ENCODE measurements at regions not wholly inside any gene's neighbourhood (a gene's known extent, or its start where the extent isn't known, plus 50 kb on each side); places are given as distances from the start of the nearest gene placed in this dataset.
"Not testable (repeated sequence)": the region's sequence is repeated elsewhere in the genome, so short reads cannot be mapped to it uniquely, and the experiment has no call there.

DNA sequence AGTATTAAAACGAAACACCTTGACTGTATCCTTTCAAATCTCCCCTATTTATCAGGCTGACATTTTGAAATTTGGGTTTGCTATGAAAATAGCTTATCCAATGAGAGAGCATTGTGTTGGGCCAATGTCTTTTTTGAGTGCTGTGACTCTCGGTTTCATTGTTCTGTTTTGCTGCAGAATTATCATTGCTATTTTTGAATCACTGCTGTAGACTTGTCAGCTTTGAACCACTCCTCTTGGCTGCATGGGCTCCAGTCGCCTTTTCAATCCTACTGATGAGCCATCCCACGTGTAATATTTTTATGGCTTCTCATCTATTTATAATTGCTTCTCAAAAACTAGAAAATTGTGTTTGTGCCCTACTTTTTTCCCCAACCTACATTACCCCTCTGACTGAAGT, 322.8 kb downstream of the LNPK start:
- no peak for DNase-seq

DNA sequence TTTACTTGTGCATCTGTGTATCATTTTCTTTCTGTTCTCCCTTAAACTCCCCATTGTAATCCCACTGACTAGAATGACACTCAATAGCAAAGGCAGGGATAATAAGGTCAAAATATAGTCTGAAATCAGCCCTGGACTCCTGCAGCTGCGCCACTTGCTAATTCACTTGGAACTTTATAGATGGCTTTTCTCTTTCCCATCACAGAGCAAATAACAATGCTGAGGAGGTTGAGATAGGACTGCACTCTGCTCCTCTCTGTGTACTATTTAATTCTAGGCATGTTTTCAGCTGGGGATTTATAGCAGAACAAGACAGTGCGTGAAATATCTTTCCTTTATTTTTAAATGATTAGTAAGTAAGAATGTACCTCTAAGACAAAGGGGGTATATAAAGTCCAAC, 324.2 kb downstream of the LNPK start:
- no peak for DNase-seq

DNA sequence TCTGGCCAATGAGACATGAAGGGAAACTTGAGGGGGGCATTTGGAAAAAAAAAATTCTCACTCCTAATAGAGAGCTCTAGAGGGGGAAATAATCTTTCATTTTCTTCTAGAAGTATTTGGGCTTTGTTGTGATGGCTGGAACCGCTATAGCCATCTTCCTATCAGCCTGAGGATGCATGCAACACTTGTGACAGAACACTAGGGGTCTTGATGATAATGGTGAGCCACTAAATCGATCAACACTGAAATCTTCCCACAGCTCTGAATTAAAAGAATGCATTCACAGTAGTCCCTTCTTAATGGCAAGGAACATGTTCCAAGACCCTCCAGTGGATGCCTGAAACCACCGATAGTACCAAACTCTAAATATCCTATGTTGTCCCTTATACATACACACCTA, 325.3 kb downstream of the LNPK start:
- no peak for DNase-seq

DNA sequence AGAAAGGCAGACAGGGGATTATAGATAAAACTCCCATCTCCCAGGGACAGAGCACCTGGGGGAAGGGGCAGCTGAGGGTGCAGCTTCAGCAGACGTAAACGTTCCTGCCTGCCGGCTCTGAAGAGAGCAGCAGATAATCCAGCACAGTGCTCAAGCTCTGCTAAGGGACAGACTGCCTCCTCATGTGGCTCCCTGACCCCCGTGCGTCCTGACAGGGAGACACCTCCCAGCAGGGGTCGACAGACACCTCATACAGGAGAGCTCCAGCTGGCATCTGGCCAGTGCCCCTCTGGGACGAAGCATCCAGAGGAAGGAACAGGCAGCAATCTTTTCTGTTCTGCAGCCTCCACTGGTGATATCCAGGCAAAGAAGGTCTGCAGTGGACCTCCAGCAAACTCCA, 333.3 kb downstream of the LNPK start:
- DNase-seq, result not testable (repeated sequence)

DNA sequence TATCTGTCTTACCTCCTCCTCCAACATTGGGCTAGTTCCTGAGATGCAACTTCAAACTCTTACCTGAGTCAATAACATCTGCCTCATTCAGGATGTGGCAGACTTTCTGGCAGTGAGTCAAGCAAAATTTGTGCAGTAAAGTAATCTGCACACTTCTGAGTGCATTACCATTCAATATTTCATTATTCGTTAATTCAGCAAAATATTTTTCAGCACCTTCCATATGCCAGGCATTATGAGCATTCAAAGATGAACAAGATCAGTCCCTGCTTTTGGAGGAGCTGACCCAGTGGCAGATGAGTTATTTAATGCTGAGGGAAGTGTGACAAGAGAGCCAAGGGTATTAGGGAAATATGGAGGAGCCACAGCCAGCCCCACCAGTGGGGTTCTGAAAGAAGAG, 339.7 kb downstream of the LNPK start:
- DNase-seq, result no peak

DNA sequence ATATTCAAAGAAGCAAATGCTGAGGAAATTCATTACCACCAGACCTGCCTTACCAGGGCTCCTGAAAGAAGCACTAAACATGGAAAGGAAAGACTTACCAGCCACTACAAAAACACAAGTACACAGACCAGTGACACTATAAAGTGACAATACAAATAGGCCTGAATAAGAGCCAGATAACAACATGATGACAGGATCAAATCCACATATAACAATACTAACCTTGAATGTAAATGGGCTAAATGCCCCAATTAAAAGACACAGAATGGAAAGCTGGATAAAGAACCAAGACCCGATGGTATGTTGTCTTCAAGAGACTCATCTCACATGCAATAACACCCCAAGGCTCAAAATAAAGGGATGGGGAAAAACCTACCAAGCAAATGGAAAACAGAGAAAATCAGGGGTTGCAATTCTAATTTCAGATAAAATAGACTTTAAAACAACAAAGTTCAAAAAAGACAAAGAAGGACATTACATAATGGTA, 353.4 kb downstream of the LNPK start:
- DNase-seq, result no peak

DNA sequence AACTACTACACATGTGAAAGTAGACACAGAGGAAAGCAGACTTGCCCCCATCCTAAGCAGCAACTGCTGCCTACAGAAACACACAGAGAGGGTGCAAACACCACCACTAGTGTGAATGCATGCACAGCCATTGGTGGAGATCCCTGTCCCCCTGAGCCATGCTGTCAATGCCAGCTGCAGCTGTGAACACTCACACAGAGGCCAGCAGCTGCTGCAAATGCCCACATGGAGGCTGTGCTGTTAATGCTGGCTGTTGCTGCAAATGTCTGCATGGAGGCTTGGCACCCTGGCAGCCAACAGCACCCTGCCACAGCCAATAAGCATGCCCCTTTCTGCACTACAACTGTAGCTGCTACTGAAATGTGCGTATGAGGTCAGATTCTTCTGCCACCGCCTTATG, 355.0 kb downstream of the LNPK start:
- DNase-seq, result no peak

DNA sequence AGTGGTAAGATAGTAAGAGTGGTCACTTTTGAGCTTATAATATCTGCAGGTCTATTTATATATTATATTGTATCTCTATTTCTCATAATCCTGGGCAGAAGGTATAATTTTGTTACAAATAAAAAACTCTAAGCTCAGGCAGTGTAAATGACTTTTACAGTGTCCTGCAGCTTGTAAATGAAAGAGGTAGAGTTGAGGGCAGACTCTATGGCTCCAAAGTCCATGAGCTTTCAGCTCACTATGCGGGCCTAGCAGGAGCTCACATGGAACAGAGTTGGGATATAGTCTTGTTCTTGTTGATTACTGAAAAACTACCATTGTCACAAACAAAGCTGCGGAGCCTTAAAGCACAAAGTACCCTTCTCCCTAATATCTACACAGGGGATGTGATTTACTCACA, 361.4 kb downstream of the LNPK start:
- DNase-seq, result no peak

DNA sequence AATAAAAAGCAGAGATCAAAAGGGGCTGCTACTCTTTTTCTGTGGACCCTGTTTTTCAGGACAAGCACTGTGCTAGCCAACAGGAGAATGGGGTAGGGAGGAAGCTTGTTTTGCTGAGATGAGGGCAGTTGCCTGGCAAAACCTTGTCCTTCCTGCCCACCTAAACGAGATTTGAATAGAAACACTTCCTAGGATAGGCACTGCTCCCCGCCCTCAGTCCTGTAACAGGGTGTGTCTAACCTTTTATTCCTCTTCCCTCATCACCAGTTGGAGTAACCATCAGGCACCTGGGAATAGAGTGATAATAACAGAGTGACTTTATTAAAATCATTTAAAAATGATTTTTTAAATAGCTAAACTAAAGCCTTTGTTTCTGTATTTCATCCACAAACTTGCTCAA, 368.8 kb downstream of the LNPK start:
- no peak for DNase-seq

DNA sequence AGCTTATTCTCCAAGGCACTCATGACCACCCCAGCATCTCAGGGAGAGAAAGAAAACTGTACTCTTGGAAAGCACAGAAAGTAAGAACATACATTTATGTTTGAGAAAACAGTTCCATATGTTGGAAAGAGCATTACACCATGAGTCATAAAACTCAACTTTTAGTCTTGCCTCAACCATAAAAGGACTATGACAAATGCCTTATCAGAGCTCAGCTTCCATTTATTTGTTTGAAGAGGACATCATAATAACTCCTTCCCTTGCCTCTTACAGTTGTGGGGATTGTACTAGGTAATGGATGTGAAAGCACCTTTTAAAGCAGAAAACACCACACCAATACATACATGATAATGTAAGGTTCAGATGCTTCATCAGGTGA, 370.8 kb downstream of the LNPK start:
- DNase-seq, result no peak

DNA sequence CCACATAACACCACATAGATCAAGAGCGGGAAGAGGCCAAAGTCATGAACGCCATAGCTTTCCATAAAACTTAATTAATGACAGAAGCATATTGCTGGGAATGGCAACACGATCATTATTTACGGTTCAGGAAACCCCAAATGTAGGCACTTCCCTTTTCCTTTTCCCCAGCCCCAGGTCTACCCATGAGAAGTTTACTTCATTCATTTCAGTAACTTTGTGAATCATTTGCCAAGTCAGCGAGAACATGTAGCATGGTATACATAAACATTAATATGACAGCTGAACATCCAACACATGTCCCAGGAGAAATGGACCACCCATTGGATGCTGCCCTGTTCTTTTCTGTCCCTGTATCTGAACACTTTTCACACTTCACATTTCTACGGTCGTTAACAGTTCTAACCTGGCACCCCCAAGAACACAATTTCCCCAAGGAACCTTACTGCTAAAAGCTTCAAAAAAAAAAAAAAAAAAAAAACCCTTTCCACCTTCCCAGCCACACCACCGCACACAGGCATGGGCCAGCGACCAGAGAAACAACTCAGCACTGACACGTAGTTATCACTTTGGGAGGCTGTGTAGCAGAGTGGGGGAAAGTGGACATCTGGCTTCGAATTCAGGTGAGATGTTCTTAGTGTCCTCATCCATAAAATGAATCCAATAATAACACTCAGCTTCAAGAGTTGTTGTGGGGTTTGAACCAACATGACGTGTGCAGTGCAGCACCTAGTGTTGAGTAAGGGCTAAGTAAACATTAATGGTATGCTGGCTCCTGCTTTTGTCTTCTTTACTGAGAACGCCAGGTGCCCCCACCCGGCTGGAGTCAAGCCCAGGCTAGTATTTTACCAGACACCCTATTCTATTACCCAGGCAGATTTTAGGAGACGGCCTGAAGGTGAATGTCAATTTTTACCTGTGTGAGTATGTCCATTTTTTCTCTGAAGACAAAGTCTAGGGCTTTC, 371.5 kb downstream of the LNPK start:
- no peak for DNase-seq

DNA sequence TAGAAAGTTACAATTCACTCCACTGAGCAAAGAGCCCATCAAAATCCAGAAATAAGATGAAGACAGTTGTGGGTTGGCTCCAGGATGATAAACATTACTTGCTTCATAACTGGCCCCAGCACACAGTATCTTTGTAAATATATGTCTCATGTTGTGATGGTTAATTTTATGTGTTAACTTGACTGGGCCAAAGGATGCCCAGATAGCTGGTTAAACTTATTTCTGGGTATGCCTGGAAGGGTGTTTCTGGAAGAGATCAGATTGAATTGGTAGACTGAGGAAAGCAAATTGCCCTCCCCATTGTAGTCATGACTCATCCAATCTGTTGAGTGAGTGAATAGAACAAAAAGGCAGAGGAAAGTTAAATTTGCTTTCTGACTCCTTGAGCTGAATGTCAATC, 373.8 kb downstream of the LNPK start:
- no peak for DNase-seq

DNA sequence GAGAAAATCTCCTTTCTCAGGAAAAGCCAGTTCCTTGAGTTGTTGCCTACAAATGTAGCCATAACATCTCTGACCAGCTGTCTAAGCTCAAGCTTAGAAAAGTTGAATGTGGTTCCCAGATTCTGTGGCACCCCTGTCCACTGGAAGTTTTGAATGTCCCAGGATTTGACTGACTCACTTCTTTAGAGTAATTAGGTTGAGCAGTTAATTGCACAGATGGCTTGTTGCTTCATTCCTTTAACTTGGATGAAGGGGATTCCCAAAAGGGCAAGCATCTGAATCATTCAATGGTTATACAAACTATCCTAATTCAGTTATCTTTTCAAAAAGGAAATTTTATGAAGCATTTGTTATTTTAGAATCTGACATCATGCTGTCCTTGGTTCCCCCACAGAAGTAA, 374.7 kb downstream of the LNPK start:
- DNase-seq, result no peak

DNA sequence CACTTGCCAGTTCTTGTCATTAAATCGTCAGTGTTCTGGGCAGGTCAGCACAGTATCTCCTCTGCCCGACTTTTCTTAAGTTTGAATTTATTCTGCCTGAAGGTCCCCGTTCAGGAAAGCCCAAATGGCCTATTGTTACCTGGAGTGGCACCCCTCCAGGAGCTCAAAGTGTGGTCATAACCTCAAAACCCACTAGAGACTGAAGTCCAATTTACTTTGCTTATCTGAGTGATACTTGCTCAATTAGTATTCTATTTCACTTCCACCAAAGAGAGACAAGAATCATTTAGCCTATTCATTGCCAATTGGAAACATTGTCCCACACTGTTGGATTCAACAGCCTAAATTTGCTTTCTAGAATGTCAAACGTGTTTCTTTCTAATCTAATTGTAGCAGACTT, 375.3 kb downstream of the LNPK start:
- DNase-seq, result no peak

DNA sequence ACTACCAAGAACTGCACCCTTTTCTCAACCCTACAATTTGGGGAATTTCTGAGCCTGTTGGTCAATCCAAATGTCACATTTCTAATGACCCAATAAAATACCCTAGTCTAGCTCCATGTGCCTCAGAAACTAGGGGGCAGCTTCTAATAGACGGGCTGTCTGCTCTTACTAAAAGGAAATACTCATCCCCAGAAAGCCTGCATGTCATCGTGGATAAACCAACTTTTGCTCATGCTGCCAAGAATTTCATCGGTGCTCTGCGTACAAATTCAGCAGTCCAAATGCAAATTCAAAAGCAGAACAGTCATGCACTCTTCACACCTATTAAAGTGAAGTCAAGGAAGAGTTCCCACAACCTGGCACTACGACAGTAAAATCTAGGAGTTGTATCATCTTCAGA, 377.3 kb downstream of the LNPK start:
- DNase-seq, result no peak

DNA sequence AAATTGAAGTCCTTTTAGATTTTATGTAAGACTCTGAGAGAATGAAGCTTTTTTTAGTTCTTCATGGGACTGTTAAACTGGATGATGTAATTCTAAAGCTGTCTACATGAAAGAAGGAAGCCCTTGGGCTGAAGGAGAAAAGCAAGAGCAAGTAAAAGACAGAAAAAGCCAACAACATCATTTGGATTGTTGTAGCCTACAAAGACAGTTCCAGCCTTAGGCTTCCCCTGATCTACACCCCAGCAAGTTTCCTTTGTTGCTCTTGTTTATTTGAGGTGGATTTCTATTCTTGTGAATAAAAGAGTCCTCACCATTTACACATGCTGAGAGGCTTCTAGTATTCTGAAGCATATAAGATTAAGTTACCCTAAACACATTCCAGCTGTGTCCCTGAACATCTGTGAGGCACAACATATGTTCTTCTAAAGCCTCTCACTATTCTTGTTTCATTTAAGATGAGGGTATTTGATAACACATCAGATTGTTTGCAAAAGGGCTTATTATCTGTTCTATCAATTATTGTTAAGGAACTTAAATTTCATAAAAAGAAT, 377.8 kb downstream of the LNPK start:
- peak; percentile 21 for DNase-seq

DNA sequence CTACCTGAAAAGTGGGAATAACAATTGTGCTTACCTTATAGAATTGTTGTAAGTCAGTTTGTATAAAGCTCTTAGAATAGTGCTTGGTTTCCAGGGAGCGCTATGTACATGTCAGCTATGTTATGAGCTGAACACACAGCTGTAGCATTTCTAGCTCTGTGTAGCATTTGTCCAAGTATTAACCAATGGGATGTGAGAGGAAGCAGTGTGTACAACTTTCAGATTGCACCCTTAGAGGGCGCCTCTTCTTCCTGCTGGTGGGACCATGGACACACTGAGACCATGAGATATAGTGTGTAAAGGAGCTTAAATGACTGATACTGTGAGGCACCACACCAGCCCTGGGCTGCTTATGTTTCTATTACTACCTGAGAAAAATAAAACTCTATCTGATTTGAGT, 380.2 kb downstream of the LNPK start:
- DNase-seq, result no peak

DNA sequence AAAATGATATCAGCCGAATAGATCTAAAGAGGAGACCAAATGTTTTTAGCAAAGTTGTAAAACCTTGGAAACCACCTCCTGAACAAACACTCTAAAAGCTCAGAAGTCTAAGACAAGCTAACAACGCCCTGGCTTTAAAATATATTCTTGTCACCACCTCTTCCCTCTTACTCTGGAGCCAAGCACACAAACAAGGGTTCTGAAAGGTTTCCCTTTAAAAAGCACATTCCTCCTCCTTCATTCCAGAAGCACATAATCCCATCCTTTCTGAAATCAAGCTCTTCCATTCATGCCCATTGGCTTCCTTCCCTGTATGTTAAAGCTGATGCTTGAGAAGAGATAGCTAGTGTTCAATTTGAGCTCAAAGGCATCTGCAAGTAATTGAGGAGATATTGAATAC, 382.0 kb downstream of the LNPK start:
- DNase-seq, result no peak

DNA sequence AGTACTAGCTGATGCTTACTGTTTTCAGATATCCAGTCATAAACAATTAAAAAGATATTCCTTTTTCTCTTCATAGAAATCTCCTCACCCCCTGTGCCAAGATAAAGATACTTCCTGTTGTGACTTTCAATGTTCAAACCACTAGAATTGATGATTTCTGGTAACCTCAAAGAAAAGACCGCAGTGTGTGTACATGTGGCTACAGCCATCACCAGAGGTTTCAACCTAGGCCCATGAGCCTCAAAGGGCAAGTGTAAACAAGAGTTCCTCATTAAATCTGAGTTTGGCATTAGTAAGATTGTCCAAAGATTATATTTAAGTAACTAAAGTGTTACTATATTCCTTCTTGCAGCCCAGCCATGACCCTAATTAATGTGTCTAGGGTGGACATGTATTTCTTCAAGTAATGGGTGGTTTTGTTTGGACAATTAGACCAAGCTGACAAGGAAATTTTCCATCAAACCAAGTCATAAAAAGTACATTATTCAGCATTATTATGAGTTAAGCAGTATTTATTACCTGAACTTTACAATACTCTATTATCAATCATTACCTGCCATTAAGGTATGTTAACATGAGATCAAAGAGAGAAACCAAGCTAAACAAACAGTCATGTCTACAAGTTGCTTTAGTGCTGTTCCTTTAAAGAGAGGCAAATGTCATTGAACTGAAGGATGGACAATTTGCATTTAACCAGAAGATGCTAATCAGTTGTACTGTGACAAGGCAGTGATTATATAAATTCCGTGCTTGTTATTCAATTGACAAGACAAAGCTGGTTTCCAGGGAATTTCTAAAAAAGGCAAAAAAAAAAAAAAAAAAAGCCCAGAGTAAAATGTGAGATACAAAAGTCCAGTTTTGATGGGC, 382.7 kb downstream of the LNPK start:
- DNase-seq, result no peak

DNA sequence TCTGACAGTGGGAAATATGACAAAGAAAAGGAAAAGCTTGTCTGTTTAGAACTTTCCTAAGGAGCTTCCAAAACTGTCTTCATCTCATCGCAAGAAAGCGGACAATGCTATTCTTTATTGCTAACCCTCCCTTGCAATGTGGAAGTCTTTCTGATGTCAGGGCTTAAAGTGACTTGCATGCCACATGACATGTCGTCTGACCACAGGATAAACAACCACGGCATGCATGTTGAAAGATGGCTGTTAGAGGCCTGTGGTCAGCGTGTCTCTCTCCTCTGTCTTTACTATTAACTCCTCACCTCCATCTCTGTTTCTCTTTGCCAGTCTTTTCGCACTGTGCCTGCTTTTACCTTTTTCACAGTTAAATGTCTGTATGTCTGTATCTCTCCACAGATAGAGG, 389.8 kb downstream of the LNPK start:
- DNase-seq, result no peak

DNA sequence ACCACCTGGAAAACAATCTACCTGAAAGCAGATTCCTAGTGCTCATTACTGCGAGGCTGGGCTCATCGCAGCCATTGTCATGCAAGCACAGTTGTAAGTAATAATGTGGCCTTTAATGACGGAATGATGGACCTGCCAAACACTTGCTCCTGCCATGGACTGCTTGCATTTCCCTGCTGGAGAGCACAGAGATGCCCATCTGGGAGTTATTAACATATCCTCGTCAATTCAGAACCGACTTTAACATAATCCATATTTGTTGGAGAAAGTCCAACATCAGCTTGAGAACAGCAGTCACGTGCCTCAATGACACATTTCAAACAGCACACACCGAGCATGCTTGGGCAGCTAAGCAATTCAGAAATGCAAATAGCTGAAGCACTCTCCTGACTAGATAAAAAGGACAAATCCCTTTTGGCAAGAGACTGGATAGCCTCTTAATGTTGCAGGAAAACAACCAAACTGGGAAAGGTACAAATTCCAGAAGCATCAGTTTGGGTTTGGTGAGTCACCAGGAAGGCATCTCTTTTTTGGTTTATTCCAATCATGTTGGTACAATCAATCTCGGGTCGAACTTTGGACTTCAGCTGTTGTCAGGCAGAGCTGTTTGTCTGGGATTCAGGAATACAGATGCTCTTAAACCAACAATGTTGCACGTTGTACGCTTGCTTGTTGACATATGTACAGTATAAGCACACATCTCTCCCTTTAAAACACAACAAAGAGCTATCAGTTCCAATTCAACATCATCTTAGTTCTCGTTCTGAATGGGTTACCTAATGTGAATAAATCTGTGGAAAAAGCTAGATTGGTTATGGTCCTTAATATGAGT, 395.8 kb downstream of the LNPK start:
- no peak for DNase-seq

DNA sequence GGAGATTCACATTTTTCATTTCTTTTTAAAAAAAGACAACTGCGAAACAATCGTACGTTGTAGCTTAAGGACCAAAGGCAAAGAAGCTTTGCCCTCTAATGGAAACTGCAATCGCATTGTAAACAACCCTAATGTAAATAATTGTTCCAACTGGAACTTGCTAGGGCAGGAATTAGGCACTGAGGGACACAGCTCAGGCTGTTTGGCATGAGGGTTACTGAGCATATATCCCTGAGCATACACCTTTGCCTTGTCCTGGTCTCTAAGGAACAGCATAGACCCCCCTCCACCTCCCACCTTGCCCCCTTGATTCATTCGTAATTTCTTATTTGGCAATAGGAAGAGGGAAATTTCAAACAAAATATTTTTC, 396.4 kb downstream of the LNPK start:
- DNase-seq, result no peak

DNA sequence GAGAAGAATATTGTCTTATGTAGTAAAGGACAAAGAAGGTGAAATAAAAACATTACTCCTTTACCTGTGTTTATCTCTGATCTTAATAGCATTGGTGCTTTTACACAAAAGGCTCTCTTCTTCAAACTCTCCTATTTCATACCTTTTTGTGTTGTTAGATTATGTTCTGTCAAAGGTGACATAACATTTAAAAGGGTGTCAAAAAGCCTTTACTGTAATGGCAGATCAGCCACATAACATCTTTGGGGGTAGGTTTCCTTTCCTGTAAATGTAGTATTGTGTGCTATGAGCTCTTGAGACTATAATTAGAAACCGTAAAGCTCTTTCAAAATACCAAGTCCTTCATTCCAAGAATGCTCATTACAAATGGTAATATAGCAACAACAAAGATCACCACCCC, 400.1 kb downstream of the LNPK start:
- DNase-seq, result no peak

Measured in SIG-M5 (cell line).